GM23338 (cell line): ENCODE measurements at regions not wholly inside any gene's neighbourhood (a gene's known extent, or its start where the extent isn't known, plus 50 kb on each side); places are given as distances from the start of the nearest gene placed in this dataset.

Experiments used
- ATAC-seq: fragments of 200-7000 bp; cut with Tn5 transposase; 3 replicates; pipeline ENCODE4 v1.9.1; 2020
- DNase-seq: peaks from one replicate; pipeline ENCODE4 v3.0.0-alpha.2; 2015; ENCODE audit warnings: low spot score
- H2AFZ ChIP-seq: fragments of 200-600 bp; sonication (generic); 2 replicates; pipeline ENCODE4 v1.8.0; 2016; ENCODE audit warnings: antibody characterized with exemption, mild to moderate bottlenecking, moderate library complexity
- H3F3A ChIP-seq: fragments of 200-600 bp; sonication (generic); replicated peaks from 2 replicates; pipeline ENCODE4 v1.8.0; 2017; ENCODE audit warnings: antibody characterized with exemption, mixed run types, low read depth
- H3K27ac ChIP-seq: fragments of 200-600 bp; sonication (generic); 2 replicates; pipeline ENCODE4 v1.6.1; 2016; ENCODE audit warnings: low read depth
- H3K27me3 ChIP-seq: fragments of 200-600 bp; sonication (generic); 2 replicates; pipeline ENCODE4 v1.8.0; 2016; ENCODE audit warnings: mild to moderate bottlenecking, mixed run types, moderate library complexity; ENCODE audit not compliant: insufficient read depth
- H3K36me3 ChIP-seq: fragments of 200-600 bp; sonication (generic); 2 replicates; pipeline ENCODE4 v1.8.0; 2016; ENCODE audit warnings: mild to moderate bottlenecking; ENCODE audit not compliant: insufficient read depth
- H3K4me1 ChIP-seq: fragments of 200-600 bp; sonication (generic); 2 replicates; pipeline ENCODE4 v1.8.0; 2016; ENCODE audit warnings: mild to moderate bottlenecking, moderate library complexity; ENCODE audit not compliant: insufficient read depth
- H3K4me2 ChIP-seq: fragments of 200-600 bp; sonication (generic); 2 replicates; pipeline ENCODE4 v1.7.1; 2017; ENCODE audit warnings: mixed run types
- H3K4me3 ChIP-seq: fragments of 200-600 bp; sonication (generic); 2 replicates; pipeline ENCODE4 v1.6.1; 2016; ENCODE audit warnings: mixed run types
- H3K79me2 ChIP-seq: fragments of 200-600 bp; sonication (generic); replicated peaks from 2 replicates; pipeline ENCODE4 v1.8.0; 2017; ENCODE audit warnings: mild to moderate bottlenecking; ENCODE audit not compliant: insufficient read depth
- H3K9me2 ChIP-seq: fragments of 200-600 bp; sonication (generic); 2 replicates; pipeline ENCODE4 v1.8.0; 2017; ENCODE audit not compliant: insufficient read depth
- H4K20me1 ChIP-seq: fragments of 200-600 bp; sonication (generic); replicated peaks from 2 replicates; pipeline ENCODE4 v1.8.0; 2017; ENCODE audit warnings: mild to moderate bottlenecking; ENCODE audit not compliant: insufficient read depth
- H3K27ac Mint-ChIP-seq: 2 replicates; pipeline ENCODE4 v1.8.0; 2020; ENCODE audit warnings: inconsistent platforms, mild to moderate bottlenecking, moderate library complexity, mixed read lengths
- H3K27me3 Mint-ChIP-seq: 3 replicates; pipeline ENCODE4 v1.8.0; 2022; ENCODE audit warnings: low read depth, mild to moderate bottlenecking, moderate library complexity, mixed read lengths, inconsistent platforms; ENCODE audit not compliant: insufficient read depth, poor library complexity
- H3K36me3 Mint-ChIP-seq: 3 replicates; pipeline ENCODE4 v1.8.0; 2021; ENCODE audit warnings: low read depth, mild to moderate bottlenecking, inconsistent platforms, moderate library complexity, mixed read lengths
- H3K4me1 Mint-ChIP-seq: 3 replicates; pipeline ENCODE4 v1.8.0; 2020; ENCODE audit warnings: mild to moderate bottlenecking, inconsistent platforms, mixed read lengths
- H3K4me3 Mint-ChIP-seq: 3 replicates; pipeline ENCODE4 v1.8.0; 2021; ENCODE audit warnings: moderate library complexity, mild to moderate bottlenecking, inconsistent platforms, mixed read lengths
- H3K9me3 Mint-ChIP-seq: 3 replicates; pipeline ENCODE4 v1.8.0; 2020; ENCODE audit warnings: moderate library complexity, mild to moderate bottlenecking, inconsistent platforms, mixed read lengths
- CREB1 ChIP-seq: fragments of 250-450 bp; sonication (Bioruptor Pico); IDR thresholded peaks from 2 replicates; pipeline ENCODE4 v1.5.0; 2020; ENCODE audit warnings: low read depth, mild to moderate bottlenecking, moderate library complexity
- EZH2 ChIP-seq: fragments of 200-600 bp; sonication (generic); IDR thresholded peaks from one replicate; pipeline ENCODE4 v1.8.0; 2017; ENCODE audit warnings: antibody characterized with exemption, mild to moderate bottlenecking, low read depth; ENCODE audit not compliant: unreplicated experiment
- EZH2phosphoT487 ChIP-seq: fragments of 200-600 bp; sonication (generic); IDR thresholded peaks from one replicate; pipeline ENCODE4 v1.8.1; 2018; ENCODE audit warnings: antibody characterized with exemption; ENCODE audit not compliant: unreplicated experiment
- JUNB ChIP-seq: IDR thresholded peaks from one replicate; pipeline ENCODE4 v1.6.1; 2016; ENCODE audit warnings: antibody characterized with exemption; ENCODE audit not compliant: unreplicated experiment
- NANOG ChIP-seq: IDR thresholded peaks from 2 replicates; pipeline ENCODE4 v1.6.1; 2016; ENCODE audit warnings: antibody characterized with exemption, borderline replicate concordance
- POLR2AphosphoS5 ChIP-seq: IDR thresholded peaks from 2 replicates; pipeline ENCODE4 v1.6.1; 2016; ENCODE audit warnings: antibody characterized with exemption, low read depth
- STAT1 ChIP-seq: IDR thresholded peaks from one replicate; pipeline ENCODE4 v1.6.1; 2016; ENCODE audit warnings: antibody characterized with exemption; ENCODE audit not compliant: unreplicated experiment
- ZNF114 ChIP-seq: fragments of 250-450 bp; sonication (Bioruptor Pico); IDR thresholded peaks from 2 replicates; pipeline ENCODE4 v1.5.0; 2020; ENCODE audit warnings: mild to moderate bottlenecking, moderate library complexity
- ZNF331 ChIP-seq: fragments of 250-450 bp; sonication (Bioruptor Pico); IDR thresholded peaks from 2 replicates; pipeline ENCODE4 v1.5.0; 2020; ENCODE audit warnings: low read depth, mild to moderate bottlenecking, moderate library complexity
- TF ChIP-seq, protein P1 (sequence below): fragments of 250-450 bp; sonication (Bioruptor Pico); IDR thresholded peaks from 2 replicates; pipeline ENCODE4 v1.5.0; 2020; ENCODE audit warnings: mild to moderate bottlenecking, moderate library complexity
- TF ChIP-seq, protein P2 (sequence below): IDR thresholded peaks from 2 replicates; pipeline ENCODE4 v1.6.1; 2016; ENCODE audit warnings: antibody characterized with exemption
- TF ChIP-seq, protein P3 (sequence below): IDR thresholded peaks from one replicate; pipeline ENCODE4 v1.6.1; 2018; ENCODE audit warnings: antibody characterized with exemption; ENCODE audit not compliant: unreplicated experiment
- TF ChIP-seq, protein P4 (sequence below), 2 experiments: fragments of 200-600 bp in 1 of 2; sonication (generic) in 1 of 2; conservative IDR thresholded peaks; 2 replicates each; pipeline versions ENCODE4 v1.5.1 to v1.6.1; 2016 to 2017; ENCODE audit warnings: antibody characterized with exemption in 2 of 2, low read depth in 2 of 2, mild to moderate bottlenecking in 2 of 2, moderate library complexity in 1 of 2

DNA sequence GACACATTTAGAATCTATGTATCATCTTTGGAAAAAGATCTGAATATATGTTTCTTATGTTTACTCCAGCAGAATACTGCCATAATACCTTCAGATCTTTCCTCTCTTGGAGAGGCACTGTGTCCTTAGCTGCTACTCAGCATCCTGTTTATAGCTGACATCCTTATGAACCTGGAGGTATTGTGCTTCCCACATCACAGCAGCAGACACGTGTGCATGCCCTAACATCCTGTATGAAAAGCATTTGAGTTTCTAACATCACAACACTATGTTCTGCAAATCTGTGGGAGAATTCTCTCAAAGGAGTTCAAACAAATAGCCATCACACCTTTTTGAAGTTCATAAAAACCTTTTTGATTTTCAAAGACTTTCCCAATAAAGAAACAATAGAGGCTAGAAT lies 216.0 kb downstream of the GJA1 start:
- H3K4me3 Mint-ChIP-seq: no peak overlapping the region
- no peaks in the 10 kb centered on the region for H3F3A ChIP-seq
- no peaks in the 10 kb centered on the region for H3K27me3 ChIP-seq
- H3K9me3 Mint-ChIP-seq: no peaks in the 10 kb centered on the region
- no peak overlapping the region for H3K27ac Mint-ChIP-seq
- peaks cover 2% of the 10 kb centered on the region for H3K27me3 Mint-ChIP-seq
- no peaks in the 10 kb centered on the region for H3K79me2 ChIP-seq
- no peaks in the 10 kb centered on the region for H3K36me3 Mint-ChIP-seq
- no peaks in the 10 kb centered on the region for H4K20me1 ChIP-seq
- peaks cover 10% of the 10 kb centered on the region; the same call in 1 of the 2 replicates for H3K4me1 ChIP-seq
- ATAC-seq (no peak), DNase-seq (no peak)
- no peak overlapping the region for H2AFZ ChIP-seq
- no peak overlapping the region for H3K4me2 ChIP-seq
- peaks cover 4% of the 10 kb centered on the region; the same call in 1 of the 3 replicates for H3K4me1 Mint-ChIP-seq
- no peak for TF ChIP-seq ZNF114 (CRISPR knock-in tag)
- TF ChIP-seq NANOG: no peak
- no peak for TF ChIP-seq EZH2phosphoT487
- no peak for TF ChIP-seq EZH2
- TF ChIP-seq ZNF331 (CRISPR knock-in tag): no peak
- TF ChIP-seq, protein P1, sequence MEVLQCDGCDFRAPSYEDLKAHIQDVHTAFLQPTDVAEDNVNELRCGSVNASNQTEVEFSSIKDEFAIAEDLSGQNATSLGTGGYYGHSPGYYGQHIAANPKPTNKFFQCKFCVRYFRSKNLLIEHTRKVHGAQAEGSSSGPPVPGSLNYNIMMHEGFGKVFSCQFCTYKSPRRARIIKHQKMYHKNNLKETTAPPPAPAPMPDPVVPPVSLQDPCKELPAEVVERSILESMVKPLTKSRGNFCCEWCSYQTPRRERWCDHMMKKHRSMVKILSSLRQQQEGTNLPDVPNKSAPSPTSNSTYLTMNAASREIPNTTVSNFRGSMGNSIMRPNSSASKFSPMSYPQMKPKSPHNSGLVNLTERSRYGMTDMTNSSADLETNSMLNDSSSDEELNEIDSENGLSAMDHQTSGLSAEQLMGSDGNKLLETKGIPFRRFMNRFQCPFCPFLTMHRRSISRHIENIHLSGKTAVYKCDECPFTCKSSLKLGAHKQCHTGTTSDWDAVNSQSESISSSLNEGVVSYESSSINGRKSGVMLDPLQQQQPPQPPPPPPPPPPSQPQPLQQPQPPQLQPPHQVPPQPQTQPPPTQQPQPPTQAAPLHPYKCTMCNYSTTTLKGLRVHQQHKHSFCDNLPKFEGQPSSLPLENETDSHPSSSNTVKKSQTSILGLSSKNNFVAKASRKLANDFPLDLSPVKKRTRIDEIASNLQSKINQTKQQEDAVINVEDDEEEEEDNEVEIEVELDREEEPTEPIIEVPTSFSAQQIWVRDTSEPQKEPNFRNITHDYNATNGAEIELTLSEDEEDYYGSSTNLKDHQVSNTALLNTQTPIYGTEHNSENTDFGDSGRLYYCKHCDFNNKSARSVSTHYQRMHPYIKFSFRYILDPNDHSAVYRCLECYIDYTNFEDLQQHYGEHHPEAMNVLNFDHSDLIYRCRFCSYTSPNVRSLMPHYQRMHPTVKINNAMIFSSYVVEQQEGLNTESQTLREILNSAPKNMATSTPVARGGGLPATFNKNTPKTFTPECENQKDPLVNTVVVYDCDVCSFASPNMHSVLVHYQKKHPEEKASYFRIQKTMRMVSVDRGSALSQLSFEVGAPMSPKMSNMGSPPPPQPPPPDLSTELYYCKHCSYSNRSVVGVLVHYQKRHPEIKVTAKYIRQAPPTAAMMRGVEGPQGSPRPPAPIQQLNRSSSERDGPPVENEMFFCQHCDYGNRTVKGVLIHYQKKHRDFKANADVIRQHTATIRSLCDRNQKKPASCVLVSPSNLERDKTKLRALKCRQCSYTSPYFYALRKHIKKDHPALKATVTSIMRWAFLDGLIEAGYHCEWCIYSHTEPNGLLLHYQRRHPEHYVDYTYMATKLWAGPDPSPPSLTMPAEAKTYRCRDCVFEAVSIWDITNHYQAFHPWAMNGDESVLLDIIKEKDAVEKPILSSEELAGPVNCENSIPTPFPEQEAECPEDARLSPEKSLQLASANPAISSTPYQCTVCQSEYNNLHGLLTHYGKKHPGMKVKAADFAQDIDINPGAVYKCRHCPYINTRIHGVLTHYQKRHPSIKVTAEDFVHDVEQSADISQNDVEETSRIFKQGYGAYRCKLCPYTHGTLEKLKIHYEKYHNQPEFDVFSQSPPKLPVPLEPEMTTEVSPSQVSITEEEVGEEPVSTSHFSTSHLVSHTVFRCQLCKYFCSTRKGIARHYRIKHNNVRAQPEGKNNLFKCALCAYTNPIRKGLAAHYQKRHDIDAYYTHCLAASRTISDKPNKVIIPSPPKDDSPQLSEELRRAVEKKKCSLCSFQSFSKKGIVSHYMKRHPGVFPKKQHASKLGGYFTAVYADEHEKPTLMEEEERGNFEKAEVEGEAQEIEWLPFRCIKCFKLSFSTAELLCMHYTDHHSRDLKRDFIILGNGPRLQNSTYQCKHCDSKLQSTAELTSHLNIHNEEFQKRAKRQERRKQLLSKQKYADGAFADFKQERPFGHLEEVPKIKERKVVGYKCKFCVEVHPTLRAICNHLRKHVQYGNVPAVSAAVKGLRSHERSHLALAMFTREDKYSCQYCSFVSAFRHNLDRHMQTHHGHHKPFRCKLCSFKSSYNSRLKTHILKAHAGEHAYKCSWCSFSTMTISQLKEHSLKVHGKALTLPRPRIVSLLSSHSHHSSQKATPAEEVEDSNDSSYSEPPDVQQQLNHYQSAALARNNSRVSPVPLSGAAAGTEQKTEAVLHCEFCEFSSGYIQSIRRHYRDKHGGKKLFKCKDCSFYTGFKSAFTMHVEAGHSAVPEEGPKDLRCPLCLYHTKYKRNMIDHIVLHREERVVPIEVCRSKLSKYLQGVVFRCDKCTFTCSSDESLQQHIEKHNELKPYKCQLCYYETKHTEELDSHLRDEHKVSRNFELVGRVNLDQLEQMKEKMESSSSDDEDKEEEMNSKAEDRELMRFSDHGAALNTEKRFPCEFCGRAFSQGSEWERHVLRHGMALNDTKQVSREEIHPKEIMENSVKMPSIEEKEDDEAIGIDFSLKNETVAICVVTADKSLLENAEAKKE (CRISPR knock-in tag): no peak
- TF ChIP-seq CREB1: no peak
- TF ChIP-seq STAT1: no peak
- no peak for TF ChIP-seq POLR2AphosphoS5
- TF ChIP-seq, protein P2, sequence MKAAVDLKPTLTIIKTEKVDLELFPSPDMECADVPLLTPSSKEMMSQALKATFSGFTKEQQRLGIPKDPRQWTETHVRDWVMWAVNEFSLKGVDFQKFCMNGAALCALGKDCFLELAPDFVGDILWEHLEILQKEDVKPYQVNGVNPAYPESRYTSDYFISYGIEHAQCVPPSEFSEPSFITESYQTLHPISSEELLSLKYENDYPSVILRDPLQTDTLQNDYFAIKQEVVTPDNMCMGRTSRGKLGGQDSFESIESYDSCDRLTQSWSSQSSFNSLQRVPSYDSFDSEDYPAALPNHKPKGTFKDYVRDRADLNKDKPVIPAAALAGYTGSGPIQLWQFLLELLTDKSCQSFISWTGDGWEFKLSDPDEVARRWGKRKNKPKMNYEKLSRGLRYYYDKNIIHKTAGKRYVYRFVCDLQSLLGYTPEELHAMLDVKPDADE: no peak
- TF ChIP-seq, protein P3, sequence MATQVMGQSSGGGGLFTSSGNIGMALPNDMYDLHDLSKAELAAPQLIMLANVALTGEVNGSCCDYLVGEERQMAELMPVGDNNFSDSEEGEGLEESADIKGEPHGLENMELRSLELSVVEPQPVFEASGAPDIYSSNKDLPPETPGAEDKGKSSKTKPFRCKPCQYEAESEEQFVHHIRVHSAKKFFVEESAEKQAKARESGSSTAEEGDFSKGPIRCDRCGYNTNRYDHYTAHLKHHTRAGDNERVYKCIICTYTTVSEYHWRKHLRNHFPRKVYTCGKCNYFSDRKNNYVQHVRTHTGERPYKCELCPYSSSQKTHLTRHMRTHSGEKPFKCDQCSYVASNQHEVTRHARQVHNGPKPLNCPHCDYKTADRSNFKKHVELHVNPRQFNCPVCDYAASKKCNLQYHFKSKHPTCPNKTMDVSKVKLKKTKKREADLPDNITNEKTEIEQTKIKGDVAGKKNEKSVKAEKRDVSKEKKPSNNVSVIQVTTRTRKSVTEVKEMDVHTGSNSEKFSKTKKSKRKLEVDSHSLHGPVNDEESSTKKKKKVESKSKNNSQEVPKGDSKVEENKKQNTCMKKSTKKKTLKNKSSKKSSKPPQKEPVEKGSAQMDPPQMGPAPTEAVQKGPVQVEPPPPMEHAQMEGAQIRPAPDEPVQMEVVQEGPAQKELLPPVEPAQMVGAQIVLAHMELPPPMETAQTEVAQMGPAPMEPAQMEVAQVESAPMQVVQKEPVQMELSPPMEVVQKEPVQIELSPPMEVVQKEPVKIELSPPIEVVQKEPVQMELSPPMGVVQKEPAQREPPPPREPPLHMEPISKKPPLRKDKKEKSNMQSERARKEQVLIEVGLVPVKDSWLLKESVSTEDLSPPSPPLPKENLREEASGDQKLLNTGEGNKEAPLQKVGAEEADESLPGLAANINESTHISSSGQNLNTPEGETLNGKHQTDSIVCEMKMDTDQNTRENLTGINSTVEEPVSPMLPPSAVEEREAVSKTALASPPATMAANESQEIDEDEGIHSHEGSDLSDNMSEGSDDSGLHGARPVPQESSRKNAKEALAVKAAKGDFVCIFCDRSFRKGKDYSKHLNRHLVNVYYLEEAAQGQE: no peak
- no peak for TF ChIP-seq JUNB
- TF ChIP-seq, protein P4, sequence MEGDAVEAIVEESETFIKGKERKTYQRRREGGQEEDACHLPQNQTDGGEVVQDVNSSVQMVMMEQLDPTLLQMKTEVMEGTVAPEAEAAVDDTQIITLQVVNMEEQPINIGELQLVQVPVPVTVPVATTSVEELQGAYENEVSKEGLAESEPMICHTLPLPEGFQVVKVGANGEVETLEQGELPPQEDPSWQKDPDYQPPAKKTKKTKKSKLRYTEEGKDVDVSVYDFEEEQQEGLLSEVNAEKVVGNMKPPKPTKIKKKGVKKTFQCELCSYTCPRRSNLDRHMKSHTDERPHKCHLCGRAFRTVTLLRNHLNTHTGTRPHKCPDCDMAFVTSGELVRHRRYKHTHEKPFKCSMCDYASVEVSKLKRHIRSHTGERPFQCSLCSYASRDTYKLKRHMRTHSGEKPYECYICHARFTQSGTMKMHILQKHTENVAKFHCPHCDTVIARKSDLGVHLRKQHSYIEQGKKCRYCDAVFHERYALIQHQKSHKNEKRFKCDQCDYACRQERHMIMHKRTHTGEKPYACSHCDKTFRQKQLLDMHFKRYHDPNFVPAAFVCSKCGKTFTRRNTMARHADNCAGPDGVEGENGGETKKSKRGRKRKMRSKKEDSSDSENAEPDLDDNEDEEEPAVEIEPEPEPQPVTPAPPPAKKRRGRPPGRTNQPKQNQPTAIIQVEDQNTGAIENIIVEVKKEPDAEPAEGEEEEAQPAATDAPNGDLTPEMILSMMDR (conservative IDR thresholded peaks at IDR 0.05; ENCODE audit: low read depth in 2 of 2): no peak
- no peaks in the 10 kb centered on the region for H3K9me2 ChIP-seq
- no peak overlapping the region for H3K4me3 ChIP-seq
- no peaks in the 10 kb centered on the region for H3K36me3 ChIP-seq
- H3K27ac ChIP-seq: no peak overlapping the region
